ENCODE measurements at regions not wholly inside any gene's neighbourhood (a gene's known extent, or its start where the extent isn't known, plus 50 kb on each side); places are given as distances from the start of the nearest gene placed in this dataset.

DNA sequence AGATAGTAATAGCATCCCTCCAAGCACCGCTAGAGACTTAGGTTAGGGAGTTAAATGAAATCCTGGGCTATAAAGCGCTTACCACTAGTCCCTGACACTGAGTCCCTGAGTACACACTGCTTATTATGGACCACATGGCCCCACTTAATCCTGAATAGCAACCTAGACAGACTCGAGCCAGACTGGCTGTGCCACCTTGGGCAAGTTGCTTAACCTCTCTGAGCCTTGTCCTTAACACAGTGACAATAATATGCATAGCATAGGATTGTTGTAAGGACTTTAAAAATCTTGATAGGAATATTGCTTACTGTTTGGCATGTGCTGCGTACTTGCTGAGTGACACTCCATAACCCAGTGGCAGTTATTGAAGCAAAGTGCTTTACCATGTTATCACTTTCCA lies 125.6 kb upstream of the SASH1 start:
- TF ChIP-seq POLR2A (IDR thresholded peaks at IDR 0.05; ENCODE audit: low read depth, low read length) (no peak), POLR2AphosphoS5 (IDR thresholded peaks at IDR 0.05; ENCODE audit: low read depth, low read length) (no peak), TAF1 (IDR thresholded peaks at IDR 0.05; ENCODE audit: borderline replicate concordance, low read depth, low read length) (no peak)
